ENCODE measurements at regions not wholly inside any gene's neighbourhood (a gene's known extent, or its start where the extent isn't known, plus 50 kb on each side); places are given as distances from the start of the nearest gene placed in this dataset.

DNA sequence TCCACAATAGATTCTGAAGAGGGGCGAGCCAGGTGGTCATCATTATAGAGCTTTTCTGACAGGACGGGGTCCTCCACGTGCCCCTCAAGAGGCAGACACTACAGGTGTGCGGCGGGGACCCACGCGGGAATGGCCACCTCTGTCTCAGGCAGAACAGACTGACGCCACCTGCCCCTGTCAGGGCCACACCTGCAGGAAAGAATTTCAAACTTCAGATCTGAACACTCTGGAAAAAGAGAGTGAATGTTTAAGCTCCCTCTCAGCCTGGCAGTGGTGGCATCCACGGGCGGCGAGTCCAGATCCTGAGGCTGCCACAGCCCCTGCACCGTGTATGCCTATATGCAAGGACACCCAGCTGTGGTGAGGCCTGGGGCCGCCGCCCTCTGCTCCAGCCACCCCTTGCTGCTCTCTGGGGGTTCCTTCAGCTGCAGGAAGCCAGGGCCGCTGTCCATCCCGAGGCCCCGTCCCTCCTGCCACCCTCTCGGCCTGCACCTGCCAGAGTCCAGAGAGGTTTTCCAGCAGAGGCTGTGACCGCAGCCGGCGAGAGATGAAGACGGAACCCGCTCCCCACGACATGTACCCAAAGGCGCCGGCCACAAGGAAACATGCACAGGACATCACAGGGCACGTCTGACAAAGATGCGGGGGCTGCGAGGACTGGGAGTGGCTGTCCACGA, 234.9 kb downstream of the ERMARD start:
- Histone ChIP-seq H3K27me3 (ENCODE audit: control insufficient read depth, insufficient read depth, low read length) (no peaks in the 10 kb centered on the region), H3K27ac (ENCODE audit: low read length) (no peak overlapping the region), H3K36me3 (ENCODE audit: control insufficient read depth, low read depth, low read length) (no peaks in the 10 kb centered on the region), H3K4me3 (ENCODE audit: low read length) (no peak overlapping the region), H3K9ac (ENCODE audit: low read length) (no peak overlapping the region), H3K4me1 (ENCODE audit: control insufficient read depth, low read depth, low read length) (no peaks in the 10 kb centered on the region), H3K9me3 (ENCODE audit: control insufficient read depth, low read depth, low read length) (no peaks in the 10 kb centered on the region)

DNA sequence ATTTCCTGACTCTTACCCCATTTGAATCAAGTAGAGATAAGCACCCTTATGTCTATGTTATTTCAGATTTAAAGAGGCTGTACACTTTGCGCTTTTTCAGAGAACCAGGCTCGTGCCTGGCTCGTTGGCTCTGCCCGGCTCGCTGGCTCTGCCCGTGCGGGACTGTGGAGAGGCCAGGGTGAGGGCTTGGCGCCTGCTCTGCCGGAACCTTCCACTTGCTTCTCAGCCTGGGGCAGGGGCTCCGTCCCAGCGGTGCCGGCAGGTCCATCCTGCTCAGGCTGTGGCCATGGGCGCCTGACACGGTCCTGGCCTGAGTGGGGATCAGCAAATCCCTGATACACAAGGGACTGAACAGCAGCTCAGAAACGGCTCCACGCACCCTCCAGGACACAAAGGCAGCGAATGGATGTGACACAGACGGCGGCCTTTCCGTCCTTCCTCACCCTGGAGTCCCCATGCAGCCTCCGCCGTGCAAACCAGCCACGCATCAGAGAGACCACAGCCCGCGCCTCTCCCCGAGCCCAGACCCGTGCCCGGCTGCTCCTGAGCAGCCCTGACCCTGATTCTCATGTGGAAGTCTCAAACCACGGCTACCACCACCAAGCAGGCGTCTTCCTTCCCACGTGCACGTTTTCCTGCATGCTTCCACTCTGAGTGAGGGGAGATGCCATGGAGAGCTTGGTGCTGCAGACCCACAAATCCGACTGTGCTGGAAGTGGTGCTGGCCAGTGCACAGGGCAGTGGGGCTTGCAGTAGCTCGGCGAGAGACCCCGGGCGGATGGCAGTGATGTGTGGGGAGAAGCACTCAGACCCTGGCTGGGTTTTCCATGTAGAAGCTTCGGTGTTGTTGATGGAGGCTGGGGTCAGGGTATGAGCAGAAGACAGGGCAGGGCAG, 233.9 kb downstream of the ERMARD start:
- Histone ChIP-seq H3K4me1 (ENCODE audit: control insufficient read depth, low read depth, low read length) (no peaks in the 10 kb centered on the region), H3K36me3 (ENCODE audit: control insufficient read depth, low read depth, low read length) (no peaks in the 10 kb centered on the region), H3K9ac (ENCODE audit: low read length) (no peak overlapping the region), H3K27ac (ENCODE audit: low read length) (no peak overlapping the region), H3K4me3 (ENCODE audit: low read length) (no peak overlapping the region), H3K9me3 (ENCODE audit: control insufficient read depth, low read depth, low read length) (no peaks in the 10 kb centered on the region), H3K27me3 (ENCODE audit: control insufficient read depth, insufficient read depth, low read length) (no peaks in the 10 kb centered on the region)

DNA sequence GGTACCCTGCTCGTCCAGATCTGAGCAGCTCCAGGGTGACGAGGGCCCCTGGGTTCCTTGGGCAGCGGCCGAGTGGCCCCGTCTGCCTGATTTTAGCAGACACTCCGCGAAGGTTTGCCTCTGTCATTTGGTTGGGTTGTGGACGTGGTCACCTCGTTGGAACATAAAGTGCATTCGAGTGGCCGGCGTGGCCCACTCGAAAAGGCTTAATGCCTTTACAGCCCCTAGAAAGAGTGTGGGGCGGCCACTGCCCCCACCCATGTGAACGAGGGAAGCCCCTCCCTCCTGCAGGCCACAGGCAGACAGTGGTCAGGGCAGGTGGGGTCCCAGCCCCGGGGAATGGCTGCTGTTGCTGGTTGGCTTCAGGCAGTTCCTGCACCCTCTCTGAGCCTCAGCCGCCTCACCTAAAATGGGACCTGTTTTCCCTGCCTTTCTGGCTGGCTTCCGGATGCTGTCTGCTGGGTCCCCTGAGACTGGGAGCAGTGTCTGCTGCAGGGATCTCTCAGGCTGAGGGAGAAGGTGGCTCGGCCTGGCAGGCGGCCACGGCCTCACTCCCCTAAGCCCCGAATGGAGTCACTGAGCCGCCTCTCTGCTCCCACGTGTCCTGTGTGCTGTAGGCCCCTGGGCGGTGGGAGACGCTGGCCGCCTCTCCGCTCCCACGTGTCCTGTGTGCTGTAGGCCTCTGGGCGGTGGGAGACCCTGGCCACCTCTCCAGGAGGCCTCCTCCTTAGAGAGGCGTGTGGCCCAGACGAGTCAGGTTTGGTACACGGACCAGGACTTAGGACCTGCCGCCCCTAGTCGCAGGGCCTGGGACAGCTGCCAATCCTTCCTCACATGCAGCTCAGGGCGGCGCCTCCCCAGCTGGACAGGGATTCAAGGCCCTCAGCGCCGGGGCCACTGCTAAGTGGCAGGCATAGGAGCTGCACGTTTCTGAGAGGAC, 233.0 kb downstream of the ERMARD start:
- Histone ChIP-seq H3K27me3 (ENCODE audit: control insufficient read depth, insufficient read depth, low read length) (no peaks in the 10 kb centered on the region), H3K9me3 (ENCODE audit: control insufficient read depth, low read depth, low read length) (no peaks in the 10 kb centered on the region), H3K4me1 (ENCODE audit: control insufficient read depth, low read depth, low read length) (no peaks in the 10 kb centered on the region), H3K36me3 (ENCODE audit: control insufficient read depth, low read depth, low read length) (no peaks in the 10 kb centered on the region), H3K4me3 (ENCODE audit: low read length) (no peak overlapping the region), H3K27ac (ENCODE audit: low read length) (no peak overlapping the region), H3K9ac (ENCODE audit: low read length) (no peak overlapping the region)

DNA sequence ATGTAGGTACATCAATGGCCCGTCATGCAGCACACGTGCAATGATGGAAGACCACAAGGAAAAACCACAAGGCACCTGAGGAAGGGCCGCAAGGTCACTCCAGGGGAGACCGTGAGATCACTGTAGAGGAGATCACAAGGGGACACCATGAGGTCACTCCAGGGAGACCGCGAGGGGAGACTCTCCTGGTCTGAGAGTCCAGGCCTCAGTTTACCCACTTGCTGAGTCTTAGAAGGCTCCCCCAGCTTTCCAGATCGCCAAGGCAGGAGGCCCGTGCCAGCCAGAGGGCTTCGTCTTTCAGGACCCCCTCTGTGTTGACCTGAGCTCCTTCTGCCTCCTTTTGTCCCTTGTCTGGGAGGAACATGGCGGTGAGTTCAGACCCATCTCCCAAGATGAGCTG, 232.2 kb downstream of the ERMARD start:
- Histone ChIP-seq H3K4me1 (ENCODE audit: control insufficient read depth, low read depth, low read length) (no peaks in the 10 kb centered on the region), H3K4me3 (ENCODE audit: low read length) (no peak overlapping the region), H3K27me3 (ENCODE audit: control insufficient read depth, insufficient read depth, low read length) (no peaks in the 10 kb centered on the region), H3K27ac (ENCODE audit: low read length) (no peak overlapping the region), H3K36me3 (ENCODE audit: control insufficient read depth, low read depth, low read length) (no peaks in the 10 kb centered on the region), H3K9me3 (ENCODE audit: control insufficient read depth, low read depth, low read length) (no peaks in the 10 kb centered on the region), H3K9ac (ENCODE audit: low read length) (no peak overlapping the region)

DNA sequence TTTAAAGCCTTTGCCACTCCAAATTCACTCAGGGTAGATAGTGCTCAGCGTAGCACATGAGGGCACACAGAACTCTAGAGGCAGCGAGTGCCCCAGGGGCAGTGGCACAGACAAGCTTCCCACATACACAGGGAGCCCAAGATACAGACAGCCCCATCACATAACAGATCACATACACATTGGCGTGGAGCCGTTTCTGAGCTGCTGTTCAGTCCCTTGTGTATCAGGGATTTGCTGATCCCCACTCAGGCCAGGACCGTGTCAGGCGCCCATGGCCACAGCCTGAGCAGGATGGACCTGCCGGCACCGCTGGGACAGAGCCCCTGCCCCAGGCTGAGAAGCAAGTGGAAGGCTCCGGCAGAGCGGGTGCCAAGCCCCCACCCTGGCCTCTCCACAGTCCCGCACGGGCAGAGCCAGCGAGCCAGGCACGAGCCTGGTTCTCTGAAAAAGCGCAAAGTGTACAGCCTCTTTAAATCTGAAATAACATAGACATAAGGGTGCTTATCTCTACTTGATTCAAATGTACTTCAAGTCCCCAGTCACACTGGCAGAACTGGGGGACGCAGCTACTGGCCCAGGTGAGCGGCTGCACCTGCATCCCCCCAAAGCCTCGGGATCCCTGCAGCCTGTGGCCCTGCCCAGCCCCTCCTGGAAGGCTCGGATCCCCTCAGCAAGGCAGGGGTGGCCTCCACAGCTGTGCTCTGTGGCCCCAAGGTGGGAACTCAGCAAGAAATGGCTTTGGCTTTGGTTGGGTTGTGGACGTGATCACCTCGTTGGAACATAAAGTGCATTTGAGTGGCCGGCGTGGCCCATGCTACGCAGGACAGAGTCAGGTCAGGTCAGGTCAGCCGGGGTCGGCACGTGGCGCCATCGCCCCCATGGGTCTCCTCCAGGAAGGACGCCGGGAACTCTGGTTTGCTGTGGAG, 231.3 kb downstream of the ERMARD start:
- no peaks in the 10 kb centered on the region for H3K4me1 ChIP-seq (ENCODE audit: control insufficient read depth, low read depth, low read length)
- H3K36me3 ChIP-seq (ENCODE audit: control insufficient read depth, low read depth, low read length), result no peaks in the 10 kb centered on the region
- H3K27me3 ChIP-seq (ENCODE audit: control insufficient read depth, insufficient read depth, low read length), result no peaks in the 10 kb centered on the region
- no peaks in the 10 kb centered on the region for H3K9me3 ChIP-seq (ENCODE audit: control insufficient read depth, low read depth, low read length)
- no peak overlapping the region for H3K27ac ChIP-seq (ENCODE audit: low read length)
- no peak overlapping the region for H3K9ac ChIP-seq (ENCODE audit: low read length)
- no peak overlapping the region for H3K4me3 ChIP-seq (ENCODE audit: low read length)

DNA sequence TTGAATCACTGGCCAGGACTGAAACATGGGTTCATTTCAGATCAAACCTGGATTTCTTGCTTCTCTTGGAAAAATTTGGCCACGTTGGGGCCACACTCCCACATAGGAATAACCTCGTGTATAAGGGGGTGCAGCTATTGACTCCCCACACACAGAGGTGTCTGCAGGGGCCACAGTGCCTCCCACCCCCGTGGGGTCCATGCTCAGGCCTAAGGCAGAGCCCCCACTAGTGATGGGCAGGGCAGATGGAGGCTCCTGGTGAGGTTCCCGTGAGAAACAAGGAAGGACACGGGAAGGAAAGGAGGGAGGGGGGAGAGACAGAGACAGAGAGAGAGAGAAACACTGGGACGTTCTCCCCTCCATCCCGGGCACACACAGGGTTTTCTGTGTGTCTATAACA, 230.5 kb downstream of the ERMARD start:
- H3K9ac ChIP-seq (ENCODE audit: low read length), result no peak overlapping the region
- no peaks in the 10 kb centered on the region for H3K4me1 ChIP-seq (ENCODE audit: control insufficient read depth, low read depth, low read length)
- no peaks in the 10 kb centered on the region for H3K36me3 ChIP-seq (ENCODE audit: control insufficient read depth, low read depth, low read length)
- H3K27ac ChIP-seq (ENCODE audit: low read length), result no peak overlapping the region
- H3K4me3 ChIP-seq (ENCODE audit: low read length), result no peak overlapping the region
- H3K27me3 ChIP-seq (ENCODE audit: control insufficient read depth, insufficient read depth, low read length), result no peaks in the 10 kb centered on the region
- H3K9me3 ChIP-seq (ENCODE audit: control insufficient read depth, low read depth, low read length), result no peaks in the 10 kb centered on the region

DNA sequence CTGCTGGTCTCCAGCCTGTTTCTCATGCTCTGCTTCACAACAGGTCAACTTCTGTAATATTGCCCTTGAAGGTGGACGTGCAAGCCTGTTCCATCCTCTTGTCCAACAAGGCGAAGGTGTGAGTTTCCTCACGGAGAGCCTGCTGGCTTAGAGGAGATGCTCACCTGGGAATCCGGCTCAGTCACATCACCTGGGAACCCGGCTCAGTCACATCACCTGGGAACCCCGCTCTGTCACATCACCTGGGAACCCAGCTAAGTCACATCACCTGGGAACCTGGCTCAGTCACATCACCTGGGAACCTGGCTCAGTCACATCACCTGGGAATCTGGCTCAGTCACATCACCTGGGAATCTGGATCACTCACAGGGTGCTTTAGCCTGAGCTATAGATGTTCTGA, 230.1 kb downstream of the ERMARD start:
- H3K9me3 ChIP-seq (ENCODE audit: control insufficient read depth, low read depth, low read length), result no peaks in the 10 kb centered on the region
- H3K9ac ChIP-seq (ENCODE audit: low read length), result no peak overlapping the region
- H3K36me3 ChIP-seq (ENCODE audit: control insufficient read depth, low read depth, low read length), result no peaks in the 10 kb centered on the region
- H3K27me3 ChIP-seq (ENCODE audit: control insufficient read depth, insufficient read depth, low read length), result no peaks in the 10 kb centered on the region
- no peaks in the 10 kb centered on the region for H3K4me1 ChIP-seq (ENCODE audit: control insufficient read depth, low read depth, low read length)
- H3K27ac ChIP-seq (ENCODE audit: low read length), result no peak overlapping the region
- H3K4me3 ChIP-seq (ENCODE audit: low read length), result no peak overlapping the region

DNA sequence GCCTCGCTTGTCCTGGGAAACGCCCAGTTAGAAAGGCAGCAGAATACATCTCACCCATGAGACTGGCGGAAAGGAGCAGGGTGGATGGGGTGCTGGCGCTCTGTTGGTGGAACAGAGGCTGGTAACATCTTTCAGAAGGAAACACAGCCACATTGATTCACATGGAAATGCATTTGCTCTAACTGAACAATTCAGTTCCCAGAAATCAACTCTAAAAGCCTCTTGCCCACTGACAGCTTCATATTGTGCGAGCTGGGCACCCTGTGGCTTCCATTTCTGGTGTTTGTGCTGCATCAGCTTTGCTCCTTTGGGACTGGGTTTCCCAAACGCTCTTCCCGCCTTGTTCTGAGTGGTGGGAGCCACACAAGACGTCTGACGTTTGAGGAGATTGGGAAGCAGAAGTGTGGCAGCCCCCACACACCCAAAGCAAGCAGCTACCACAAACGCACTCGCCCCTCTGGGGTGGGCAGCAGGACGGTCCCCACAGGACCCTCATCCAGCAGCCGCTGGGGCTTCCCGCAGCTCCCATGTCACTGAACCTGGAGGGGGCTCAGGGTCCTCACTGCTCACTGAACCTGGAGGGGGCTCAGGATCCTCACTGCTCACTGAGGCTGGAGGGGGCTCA, 229.5 kb downstream of the ERMARD start:
- Histone ChIP-seq H3K27ac (ENCODE audit: low read length) (no peak overlapping the region), H3K9me3 (ENCODE audit: control insufficient read depth, low read depth, low read length) (no peaks in the 10 kb centered on the region), H3K4me3 (ENCODE audit: low read length) (no peak overlapping the region), H3K9ac (ENCODE audit: low read length) (no peak overlapping the region), H3K27me3 (ENCODE audit: control insufficient read depth, insufficient read depth, low read length) (no peaks in the 10 kb centered on the region), H3K4me1 (ENCODE audit: control insufficient read depth, low read depth, low read length) (no peaks in the 10 kb centered on the region), H3K36me3 (ENCODE audit: control insufficient read depth, low read depth, low read length) (no peaks in the 10 kb centered on the region)

DNA sequence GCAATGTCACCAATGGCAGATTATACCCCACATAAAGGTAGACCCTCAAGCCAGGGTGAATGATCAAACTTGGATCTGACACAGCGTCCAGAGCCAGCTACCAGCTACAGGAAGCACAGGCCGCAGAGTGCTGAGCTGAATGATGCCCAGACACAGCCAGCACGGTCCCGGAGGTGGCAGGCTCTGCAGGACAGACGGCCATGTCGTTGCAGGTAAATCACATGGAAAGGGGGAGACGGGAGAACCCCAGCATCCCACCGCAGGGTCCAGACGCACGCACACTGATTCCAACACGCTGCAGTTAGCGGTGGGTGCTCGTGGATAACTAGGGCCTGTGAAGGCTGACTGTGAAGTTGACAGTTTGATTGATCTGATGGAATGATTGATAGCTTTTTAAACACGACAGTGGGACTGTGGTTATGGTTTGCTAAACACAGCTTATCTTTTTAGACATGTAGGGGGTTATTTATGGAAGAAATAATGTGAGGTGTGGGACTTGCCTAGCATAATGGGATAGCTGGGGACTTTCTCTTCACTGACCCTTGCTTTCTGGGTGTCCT, 228.5 kb downstream of the ERMARD start:
- no peaks in the 10 kb centered on the region for H3K27me3 ChIP-seq (ENCODE audit: control insufficient read depth, insufficient read depth, low read length)
- no peak overlapping the region for H3K4me3 ChIP-seq (ENCODE audit: low read length)
- H3K27ac ChIP-seq (ENCODE audit: low read length), result no peak overlapping the region
- no peaks in the 10 kb centered on the region for H3K4me1 ChIP-seq (ENCODE audit: control insufficient read depth, low read depth, low read length)
- no peaks in the 10 kb centered on the region for H3K9me3 ChIP-seq (ENCODE audit: control insufficient read depth, low read depth, low read length)
- no peaks in the 10 kb centered on the region for H3K36me3 ChIP-seq (ENCODE audit: control insufficient read depth, low read depth, low read length)
- H3K9ac ChIP-seq (ENCODE audit: low read length), result no peak overlapping the region

DNA sequence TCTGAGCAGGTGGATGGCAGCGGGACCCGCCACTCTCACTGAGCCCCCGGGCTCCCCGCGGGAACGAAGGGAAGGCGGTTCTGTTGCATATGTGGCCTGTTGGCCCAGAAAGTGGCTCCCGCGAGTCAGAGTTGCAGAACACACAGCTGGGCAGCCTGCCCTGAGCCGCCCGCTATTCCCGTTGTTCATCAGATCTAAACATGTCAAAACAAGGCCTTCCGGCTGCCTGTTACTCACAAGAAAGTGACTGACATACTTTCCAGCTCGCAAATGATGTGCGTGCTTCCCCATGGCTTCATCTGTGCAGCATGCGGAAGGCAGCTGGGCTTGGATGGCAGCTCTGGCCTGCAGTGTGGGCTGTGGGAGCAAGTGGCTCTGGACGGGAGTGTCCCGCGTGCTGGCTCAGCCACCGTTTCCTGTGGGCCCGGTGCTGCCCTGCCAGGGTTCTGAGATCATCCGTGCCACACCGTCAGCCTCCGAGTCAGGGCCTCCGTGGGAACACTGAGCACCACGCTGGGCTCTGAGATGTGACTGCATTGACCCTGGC, 227.3 kb downstream of the ERMARD start:
- no peaks in the 10 kb centered on the region for H3K36me3 ChIP-seq (ENCODE audit: control insufficient read depth, low read depth, low read length)
- no peak overlapping the region for H3K27ac ChIP-seq (ENCODE audit: low read length)
- no peaks in the 10 kb centered on the region for H3K9me3 ChIP-seq (ENCODE audit: control insufficient read depth, low read depth, low read length)
- no peaks in the 10 kb centered on the region for H3K4me1 ChIP-seq (ENCODE audit: control insufficient read depth, low read depth, low read length)
- H3K9ac ChIP-seq (ENCODE audit: low read length), result no peak overlapping the region
- H3K27me3 ChIP-seq (ENCODE audit: control insufficient read depth, insufficient read depth, low read length), result no peaks in the 10 kb centered on the region
- no peak overlapping the region for H3K4me3 ChIP-seq (ENCODE audit: low read length)
